Neural cell (in vitro differentiated cells): ENCODE measurements at regions not wholly inside any gene's neighbourhood (a gene's known extent, or its start where the extent isn't known, plus 50 kb on each side); places are given as distances from the start of the nearest gene placed in this dataset.

Source experiments
- H2AFZ ChIP-seq: fragments of 200-600, 300-800 bp; sonication (generic), shearing (Covaris generic); 2 replicates; pipeline ENCODE4 v1.6.0; 2014; ENCODE audit warnings: low read depth, mild to moderate bottlenecking, antibody characterized with exemption, low read length, moderate library complexity
- H3F3A ChIP-seq: fragments of 200-600 bp; shearing (Covaris generic); 2 replicates; pipeline ENCODE4 v1.6.1; 2016; ENCODE audit warnings: mild to moderate bottlenecking, moderate library complexity, mixed read lengths, antibody characterized with exemption, low read length; ENCODE audit not compliant: insufficient read depth, poor library complexity, severe bottlenecking
- H3K27ac ChIP-seq: fragments of 200-600, 300-800 bp; sonication (generic), shearing (Covaris generic); 2 replicates; pipeline ENCODE4 v1.5.1; 2014; ENCODE audit warnings: mild to moderate bottlenecking, low read length, moderate library complexity
- H3K27me3 ChIP-seq: fragments of 300-800, 200-600 bp; sonication (generic), shearing (Covaris generic); 2 replicates; pipeline ENCODE4 v1.6.0; 2014; ENCODE audit warnings: mild to moderate bottlenecking, low read depth, low read length, moderate library complexity; ENCODE audit not compliant: insufficient read depth
- H3K36me3 ChIP-seq: fragments of 300-800, 200-600 bp; sonication (generic), shearing (Covaris generic); 2 replicates; pipeline ENCODE4 v1.5.1; 2014; ENCODE audit warnings: mild to moderate bottlenecking, antibody characterized with exemption, low read length, moderate library complexity; ENCODE audit not compliant: insufficient read depth
- H3K4me2 ChIP-seq: fragments of 300-800, 200-600 bp; sonication (generic), shearing (Covaris generic); 2 replicates; pipeline ENCODE4 v1.6.0; 2014; ENCODE audit warnings: mild to moderate bottlenecking, low read length
- H3K4me3 ChIP-seq: fragments of 300-800, 200-600 bp; sonication (generic), shearing (Covaris generic); 2 replicates; pipeline ENCODE4 v1.5.1; 2014; ENCODE audit warnings: mild to moderate bottlenecking, low read length, moderate library complexity
- H3K79me2 ChIP-seq: fragments of 200-600 bp; shearing (Covaris generic); replicated peaks from 2 replicates; pipeline ENCODE4 v1.6.0; 2014; ENCODE audit warnings: mild to moderate bottlenecking, low read length, moderate library complexity; ENCODE audit not compliant: insufficient read depth
- H3K9ac ChIP-seq: fragments of 300-800, 200-600 bp; sonication (generic), shearing (Covaris generic); 2 replicates; pipeline ENCODE4 v1.6.1; 2016; ENCODE audit warnings: mild to moderate bottlenecking, low read length, mixed read lengths
- H3K9me2 ChIP-seq: fragments of 200-600 bp; shearing (Covaris generic); 2 replicates; pipeline ENCODE4 v1.6.1; 2016; ENCODE audit warnings: mild to moderate bottlenecking, low read length, mixed read lengths; ENCODE audit not compliant: insufficient read depth
- H3K9me3 ChIP-seq: fragments of 200-600, 300-800 bp; sonication (generic), shearing (Covaris generic); 2 replicates; pipeline ENCODE4 v1.6.1; 2016; ENCODE audit warnings: mild to moderate bottlenecking, mixed run types, low read length, moderate library complexity, mixed read lengths
- H4K20me1 ChIP-seq: fragments of 200-600 bp; shearing (Covaris generic); 2 replicates; pipeline ENCODE4 v1.6.1; 2016; ENCODE audit warnings: mild to moderate bottlenecking, mixed run types; ENCODE audit not compliant: insufficient read depth
- EP300 ChIP-seq: fragments of 450-650 bp; conservative IDR thresholded peaks from 2 replicates; pipeline ENCODE4 v1.6.1; 2014; ENCODE audit warnings: antibody characterized with exemption, mild to moderate bottlenecking, moderate library complexity; ENCODE audit not compliant: poor library complexity, severe bottlenecking
- EZH2 ChIP-seq: fragments of 200-600, 300-800 bp; shearing (Covaris generic), sonication (generic); IDR thresholded peaks from 2 replicates; pipeline ENCODE4 v1.6.1; 2014; ENCODE audit warnings: antibody characterized with exemption, low read length, borderline replicate concordance, mild to moderate bottlenecking; ENCODE audit not compliant: insufficient read depth, poor library complexity, severe bottlenecking
- MXI1 ChIP-seq: fragments of 450-650 bp; conservative IDR thresholded peaks from 2 replicates; pipeline ENCODE4 v1.6.1; 2014; ENCODE audit warnings: antibody characterized with exemption, mild to moderate bottlenecking; ENCODE audit not compliant: poor library complexity, severe bottlenecking
- POLR2AphosphoS5 ChIP-seq: IDR thresholded peaks from 2 replicates; pipeline ENCODE4 v1.6.1; 2012
- RAD21 ChIP-seq: fragments of 450-650 bp; conservative IDR thresholded peaks from 2 replicates; pipeline ENCODE4 v1.6.1; 2014; ENCODE audit warnings: antibody characterized with exemption, mild to moderate bottlenecking, moderate library complexity
- SMC3 ChIP-seq: fragments of 450-650 bp; conservative IDR thresholded peaks from 2 replicates; pipeline ENCODE4 v1.6.1; 2014; ENCODE audit warnings: antibody characterized with exemption, mild to moderate bottlenecking, moderate library complexity; ENCODE audit not compliant: poor library complexity
- TAF1 ChIP-seq: IDR thresholded peaks from 2 replicates; pipeline ENCODE4 v1.6.1; 2012; ENCODE audit warnings: low read depth
- TF ChIP-seq, protein P1 (sequence below): fragments of 450-650 bp; IDR thresholded peaks from 2 replicates; pipeline ENCODE4 v1.5.1; 2014; ENCODE audit warnings: antibody characterized with exemption, mild to moderate bottlenecking, moderate library complexity; ENCODE audit not compliant: poor library complexity, severe bottlenecking
- TF ChIP-seq, protein P2 (sequence below): IDR thresholded peaks from 2 replicates; pipeline ENCODE4 v1.6.1; 2012; ENCODE audit warnings: borderline replicate concordance

DNA sequence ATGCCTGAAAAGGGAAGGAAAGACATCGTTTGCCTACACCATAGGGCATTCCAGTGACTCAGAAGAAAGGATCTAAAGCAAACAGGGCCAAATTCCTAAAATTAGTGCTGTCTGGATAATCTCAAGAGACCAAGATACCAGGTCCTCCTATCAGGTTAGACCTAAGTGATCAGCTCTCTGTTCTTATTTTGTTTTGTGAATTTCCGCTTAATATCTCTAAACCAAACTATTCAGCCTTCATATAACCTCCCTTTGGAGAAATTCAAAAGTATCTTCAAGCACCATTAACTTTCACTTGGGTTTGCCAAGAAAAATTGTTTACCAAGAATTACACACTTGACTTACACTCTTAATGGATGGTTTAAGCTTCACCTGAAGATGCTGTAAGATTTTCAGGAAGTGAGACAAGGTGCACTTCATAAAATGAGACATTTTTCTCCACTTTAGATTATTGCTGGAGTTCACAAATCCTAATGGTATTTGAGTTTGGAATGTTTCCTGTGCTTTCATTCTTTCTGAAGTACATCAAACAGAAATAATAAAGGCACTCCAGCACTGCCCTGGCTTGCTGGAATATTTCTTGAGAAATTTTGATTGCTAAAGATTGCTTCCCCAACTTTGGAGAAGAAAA is 376.1 kb downstream of the LMO7 start:
- Histone ChIP-seq H3K27ac (no peak overlapping the region), H3K9ac (no peak overlapping the region), H3K4me2 (no peak overlapping the region), H2AFZ (no peak overlapping the region), H3K36me3 (no peaks in the 10 kb centered on the region), H3K79me2 (no peaks in the 10 kb centered on the region), H3K27me3 (no peaks in the 10 kb centered on the region), H3K9me3 (no peaks in the 10 kb centered on the region), H4K20me1 (no peaks in the 10 kb centered on the region), H3K9me2 (no peaks in the 10 kb centered on the region), H3F3A (no peaks in the 10 kb centered on the region), H3K4me3 (no peak overlapping the region)
- no peak for TF ChIP-seq MXI1

DNA sequence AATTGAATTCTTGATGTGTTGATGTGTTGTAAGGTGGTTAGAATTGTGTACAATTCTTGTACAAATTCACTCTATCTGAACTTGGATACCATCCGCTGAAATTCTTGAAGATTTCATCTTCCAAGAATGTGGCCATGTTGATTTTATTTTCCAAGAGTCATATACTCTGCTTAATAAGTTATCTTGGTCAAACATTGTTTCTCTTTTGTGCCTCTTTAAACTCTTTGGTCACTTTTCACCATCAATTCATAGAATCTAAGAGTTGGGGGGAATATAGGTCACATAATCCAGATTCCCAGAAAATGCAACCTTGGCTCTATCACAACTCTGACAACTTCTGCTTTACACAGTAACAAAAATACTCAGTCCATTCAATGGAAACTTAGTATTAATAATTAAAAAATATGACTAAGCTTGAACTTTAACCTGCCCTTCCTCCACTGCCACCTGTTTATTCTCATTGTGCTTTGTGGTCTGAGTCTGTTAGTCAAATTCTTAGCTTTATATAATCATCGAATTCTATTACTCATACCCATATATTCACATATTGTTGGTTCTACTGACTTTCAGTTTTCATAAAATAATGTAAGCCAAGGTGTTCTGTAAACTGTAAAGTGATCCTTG is 373.2 kb downstream of the LMO7 start:
- H3K9ac ChIP-seq, result no peak overlapping the region

More for the DNA sequence above, 373.2 kb downstream of the LMO7 start:
- H3K9me2 ChIP-seq, result no peaks in the 10 kb centered on the region
- no peak overlapping the region for H3K4me2 ChIP-seq
- H3K27ac ChIP-seq, result no peak overlapping the region
- H4K20me1 ChIP-seq, result no peaks in the 10 kb centered on the region
- no peaks in the 10 kb centered on the region for H3K36me3 ChIP-seq
- H3K9me3 ChIP-seq, result no peaks in the 10 kb centered on the region
- H3K79me2 ChIP-seq, result no peaks in the 10 kb centered on the region
- TF ChIP-seq, protein P1, sequence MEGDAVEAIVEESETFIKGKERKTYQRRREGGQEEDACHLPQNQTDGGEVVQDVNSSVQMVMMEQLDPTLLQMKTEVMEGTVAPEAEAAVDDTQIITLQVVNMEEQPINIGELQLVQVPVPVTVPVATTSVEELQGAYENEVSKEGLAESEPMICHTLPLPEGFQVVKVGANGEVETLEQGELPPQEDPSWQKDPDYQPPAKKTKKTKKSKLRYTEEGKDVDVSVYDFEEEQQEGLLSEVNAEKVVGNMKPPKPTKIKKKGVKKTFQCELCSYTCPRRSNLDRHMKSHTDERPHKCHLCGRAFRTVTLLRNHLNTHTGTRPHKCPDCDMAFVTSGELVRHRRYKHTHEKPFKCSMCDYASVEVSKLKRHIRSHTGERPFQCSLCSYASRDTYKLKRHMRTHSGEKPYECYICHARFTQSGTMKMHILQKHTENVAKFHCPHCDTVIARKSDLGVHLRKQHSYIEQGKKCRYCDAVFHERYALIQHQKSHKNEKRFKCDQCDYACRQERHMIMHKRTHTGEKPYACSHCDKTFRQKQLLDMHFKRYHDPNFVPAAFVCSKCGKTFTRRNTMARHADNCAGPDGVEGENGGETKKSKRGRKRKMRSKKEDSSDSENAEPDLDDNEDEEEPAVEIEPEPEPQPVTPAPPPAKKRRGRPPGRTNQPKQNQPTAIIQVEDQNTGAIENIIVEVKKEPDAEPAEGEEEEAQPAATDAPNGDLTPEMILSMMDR, result no peak
- no peak for TF ChIP-seq MXI1
- no peak for TF ChIP-seq POLR2AphosphoS5
- TF ChIP-seq RAD21, result no peak
- TF ChIP-seq EP300, result no peak
- TF ChIP-seq SMC3, result no peak
- TF ChIP-seq, protein P2, sequence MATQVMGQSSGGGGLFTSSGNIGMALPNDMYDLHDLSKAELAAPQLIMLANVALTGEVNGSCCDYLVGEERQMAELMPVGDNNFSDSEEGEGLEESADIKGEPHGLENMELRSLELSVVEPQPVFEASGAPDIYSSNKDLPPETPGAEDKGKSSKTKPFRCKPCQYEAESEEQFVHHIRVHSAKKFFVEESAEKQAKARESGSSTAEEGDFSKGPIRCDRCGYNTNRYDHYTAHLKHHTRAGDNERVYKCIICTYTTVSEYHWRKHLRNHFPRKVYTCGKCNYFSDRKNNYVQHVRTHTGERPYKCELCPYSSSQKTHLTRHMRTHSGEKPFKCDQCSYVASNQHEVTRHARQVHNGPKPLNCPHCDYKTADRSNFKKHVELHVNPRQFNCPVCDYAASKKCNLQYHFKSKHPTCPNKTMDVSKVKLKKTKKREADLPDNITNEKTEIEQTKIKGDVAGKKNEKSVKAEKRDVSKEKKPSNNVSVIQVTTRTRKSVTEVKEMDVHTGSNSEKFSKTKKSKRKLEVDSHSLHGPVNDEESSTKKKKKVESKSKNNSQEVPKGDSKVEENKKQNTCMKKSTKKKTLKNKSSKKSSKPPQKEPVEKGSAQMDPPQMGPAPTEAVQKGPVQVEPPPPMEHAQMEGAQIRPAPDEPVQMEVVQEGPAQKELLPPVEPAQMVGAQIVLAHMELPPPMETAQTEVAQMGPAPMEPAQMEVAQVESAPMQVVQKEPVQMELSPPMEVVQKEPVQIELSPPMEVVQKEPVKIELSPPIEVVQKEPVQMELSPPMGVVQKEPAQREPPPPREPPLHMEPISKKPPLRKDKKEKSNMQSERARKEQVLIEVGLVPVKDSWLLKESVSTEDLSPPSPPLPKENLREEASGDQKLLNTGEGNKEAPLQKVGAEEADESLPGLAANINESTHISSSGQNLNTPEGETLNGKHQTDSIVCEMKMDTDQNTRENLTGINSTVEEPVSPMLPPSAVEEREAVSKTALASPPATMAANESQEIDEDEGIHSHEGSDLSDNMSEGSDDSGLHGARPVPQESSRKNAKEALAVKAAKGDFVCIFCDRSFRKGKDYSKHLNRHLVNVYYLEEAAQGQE, result no peak
- TF ChIP-seq TAF1, result no peak
- no peak for TF ChIP-seq EZH2
- no peaks in the 10 kb centered on the region for H3F3A ChIP-seq
- H3K4me3 ChIP-seq, result no peak overlapping the region
- H2AFZ ChIP-seq, result no peak overlapping the region
- no peaks in the 10 kb centered on the region for H3K27me3 ChIP-seq
